H9 (cell line): ENCODE measurements at regions not wholly inside any gene's neighbourhood (a gene's known extent, or its start where the extent isn't known, plus 50 kb on each side); places are given as distances from the start of the nearest gene placed in this dataset.

Experiments
- DNase-seq: peaks from one replicate; pipeline ENCODE4 v3.0.0-alpha.2; 2017
- H2AFZ ChIP-seq: one replicate; pipeline ENCODE4 v1.6.1; 2013; ENCODE audit warnings: mild to moderate bottlenecking, low read length, control low read depth, moderate library complexity
- H2AK5ac ChIP-seq: 2 replicates; pipeline ENCODE4 v1.6.1; 2013; ENCODE audit warnings: low read length, control low read depth, mixed read lengths; ENCODE audit not compliant: insufficient read length
- H2BK120ac ChIP-seq: one replicate; pipeline ENCODE4 v1.6.1; 2013; ENCODE audit warnings: low read depth, mild to moderate bottlenecking, low read length, control low read depth, inconsistent platforms; ENCODE audit not compliant: poor library complexity, severe bottlenecking
- H2BK12ac ChIP-seq: 2 replicates; pipeline ENCODE4 v1.6.1; 2013; ENCODE audit warnings: low read length, control low read depth, mixed read lengths, low read depth; ENCODE audit not compliant: insufficient read length
- H2BK15ac ChIP-seq: 2 replicates; pipeline ENCODE4 v1.6.1; 2013; ENCODE audit warnings: low read depth, low read length, control low read depth
- H2BK20ac ChIP-seq: one replicate; pipeline ENCODE4 v1.6.1; 2013; ENCODE audit warnings: low read depth, mild to moderate bottlenecking, low read length, control low read depth, inconsistent platforms; ENCODE audit not compliant: poor library complexity, severe bottlenecking
- H2BK5ac ChIP-seq: 2 replicates; pipeline ENCODE4 v1.6.1; 2013; ENCODE audit warnings: low read length, control low read depth, mixed read lengths; ENCODE audit not compliant: insufficient read length
- H3K14ac ChIP-seq: 2 replicates; pipeline ENCODE4 v1.6.1; 2013; ENCODE audit warnings: low read length, control low read depth; ENCODE audit not compliant: insufficient read depth
- H3K18ac ChIP-seq: 2 replicates; pipeline ENCODE4 v1.6.1; 2013; ENCODE audit warnings: low read depth, mild to moderate bottlenecking, mixed read lengths, low read length, control low read depth; ENCODE audit not compliant: insufficient read length
- H3K23ac ChIP-seq: 2 replicates; pipeline ENCODE4 v1.6.1; 2013; ENCODE audit warnings: low read length, control low read depth, mixed read lengths, low read depth; ENCODE audit not compliant: insufficient read length
- H3K23me2 ChIP-seq: 2 replicates; pipeline ENCODE4 v1.6.1; 2013; ENCODE audit warnings: low read depth, mild to moderate bottlenecking, mixed read lengths, low read length, control low read depth; ENCODE audit not compliant: insufficient read length, poor library complexity, severe bottlenecking
- H3K27ac ChIP-seq: 2 replicates; pipeline ENCODE4 v1.5.1; 2013; ENCODE audit warnings: low read length, control low read depth, mixed read lengths, low read depth; ENCODE audit not compliant: insufficient read length
- H3K27me3 ChIP-seq: 2 replicates; pipeline ENCODE4 v1.6.1; 2013; ENCODE audit warnings: low read length, control low read depth, inconsistent platforms; ENCODE audit not compliant: insufficient read depth
- H3K4ac ChIP-seq: 2 replicates; pipeline ENCODE4 v1.6.1; 2013; ENCODE audit warnings: low read depth, mild to moderate bottlenecking, control low read depth, inconsistent platforms, low read length, moderate library complexity
- H3K4me1 ChIP-seq: 2 replicates; pipeline ENCODE4 v1.6.1; 2013; ENCODE audit warnings: low read length, control low read depth, inconsistent platforms; ENCODE audit not compliant: insufficient read depth
- H3K4me2 ChIP-seq: 2 replicates; pipeline ENCODE4 v1.6.1; 2013; ENCODE audit warnings: low read length, control low read depth, mixed read lengths; ENCODE audit not compliant: insufficient read length, insufficient read depth
- H3K56ac ChIP-seq: 2 replicates; pipeline ENCODE4 v1.6.1; 2013; ENCODE audit warnings: low read depth, mild to moderate bottlenecking, mixed read lengths, low read length, control low read depth; ENCODE audit not compliant: insufficient read length
- H3K79me1 ChIP-seq: 2 replicates; pipeline ENCODE4 v1.6.1; 2013; ENCODE audit warnings: low read depth, mild to moderate bottlenecking, moderate library complexity, low read length, control low read depth, inconsistent platforms; ENCODE audit not compliant: insufficient read depth, poor library complexity, severe bottlenecking
- H3K79me2 ChIP-seq: 2 replicates; pipeline ENCODE4 v1.6.1; 2013; ENCODE audit warnings: low read length, control low read depth, inconsistent platforms; ENCODE audit not compliant: insufficient read depth
- H3K9ac ChIP-seq: 2 replicates; pipeline ENCODE4 v1.6.1; 2013; ENCODE audit warnings: low read length, control low read depth, mixed read lengths; ENCODE audit not compliant: insufficient read length; ENCODE audit errors: extremely low read depth
- H3K9me3 ChIP-seq: one replicate; pipeline ENCODE4 v1.6.1; 2013; ENCODE audit warnings: low read depth, low read length, inconsistent platforms; ENCODE audit not compliant: control insufficient read depth
- H3T11ph ChIP-seq: one replicate; pipeline ENCODE4 v1.6.1; 2013; ENCODE audit warnings: mild to moderate bottlenecking, low read length, control low read depth, inconsistent platforms
- H4K20me1 ChIP-seq: one replicate; pipeline ENCODE4 v1.6.1; 2013; ENCODE audit not compliant: control insufficient read depth, insufficient read length, insufficient read depth
- H4K5ac ChIP-seq: 2 replicates; pipeline ENCODE4 v1.6.1; 2013; ENCODE audit warnings: low read depth, mild to moderate bottlenecking, mixed read lengths, low read length, control low read depth; ENCODE audit not compliant: insufficient read length
- H4K8ac ChIP-seq: replicated peaks from 2 replicates; pipeline ENCODE4 v1.6.1; 2013; ENCODE audit warnings: low read length, control low read depth, mixed read lengths, low read depth; ENCODE audit not compliant: insufficient read length
- H4K91ac ChIP-seq: 2 replicates; pipeline ENCODE4 v1.6.1; 2013; ENCODE audit warnings: low read depth, mild to moderate bottlenecking, moderate library complexity, mixed read lengths, low read length, control low read depth; ENCODE audit not compliant: insufficient read length
- H3K27ac Mint-ChIP-seq, 3 experiments: 2 replicates in 2 of 3; 3 replicates in 1 of 3; pipeline ENCODE4 v1.8.0; 2020 to 2021; ENCODE audit warnings: mixed read lengths in 3 of 3, mild to moderate bottlenecking in 1 of 3, moderate library complexity in 1 of 3
- H3K27me3 Mint-ChIP-seq: 2 replicates; pipeline ENCODE4 v1.8.0; 2021; ENCODE audit warnings: low read depth, mild to moderate bottlenecking, moderate library complexity, mixed read lengths
- H3K36me3 Mint-ChIP-seq, 3 experiments: 2 replicates in 2 of 3; 3 replicates in 1 of 3; pipeline ENCODE4 v1.8.0; 2020 to 2021; ENCODE audit warnings: low read depth in 3 of 3, mixed read lengths in 3 of 3; ENCODE audit not compliant: insufficient read depth in 1 of 3
- H3K4me1 Mint-ChIP-seq, 2 experiments: 2 replicates each; pipeline ENCODE4 v1.8.0; 2020; ENCODE audit warnings: mixed read lengths in 2 of 2
- H3K4me3 Mint-ChIP-seq, 2 experiments: 2 replicates in 1 of 2; 3 replicates in 1 of 2; pipeline ENCODE4 v1.8.0; 2020 to 2021; ENCODE audit warnings: mild to moderate bottlenecking in 2 of 2, mixed read lengths in 2 of 2, moderate library complexity in 1 of 2
- H3K9me3 Mint-ChIP-seq, 2 experiments: 2 replicates in 1 of 2; 3 replicates in 1 of 2; pipeline ENCODE4 v1.8.0; 2020; ENCODE audit warnings: mild to moderate bottlenecking in 2 of 2, mixed read lengths in 2 of 2, moderate library complexity in 1 of 2
- whole genome bisulfite sequencing: extraction: QIAGEN DNeasy Blood & Tissue Kit; methylation state at CpG from one replicate; pipeline ENCODE4 v1.1.7; 2013; ENCODE audit warnings: missing lambda C conversion rate, low lambda C conversion rate, mixed read lengths; ENCODE audit not compliant: insufficient read length; ENCODE audit errors: extremely low coverage; 5-methylcytosine and 5-hydroxymethylcytosine counted together
- TF ChIP-seq, protein P1 (sequence below): fragments of 200-600 bp; sonication (generic); conservative IDR thresholded peaks from 3 replicates; pipeline ENCODE4 v1.8.0; 2021; ENCODE audit warnings: antibody characterized with exemption, mild to moderate bottlenecking

DNA sequence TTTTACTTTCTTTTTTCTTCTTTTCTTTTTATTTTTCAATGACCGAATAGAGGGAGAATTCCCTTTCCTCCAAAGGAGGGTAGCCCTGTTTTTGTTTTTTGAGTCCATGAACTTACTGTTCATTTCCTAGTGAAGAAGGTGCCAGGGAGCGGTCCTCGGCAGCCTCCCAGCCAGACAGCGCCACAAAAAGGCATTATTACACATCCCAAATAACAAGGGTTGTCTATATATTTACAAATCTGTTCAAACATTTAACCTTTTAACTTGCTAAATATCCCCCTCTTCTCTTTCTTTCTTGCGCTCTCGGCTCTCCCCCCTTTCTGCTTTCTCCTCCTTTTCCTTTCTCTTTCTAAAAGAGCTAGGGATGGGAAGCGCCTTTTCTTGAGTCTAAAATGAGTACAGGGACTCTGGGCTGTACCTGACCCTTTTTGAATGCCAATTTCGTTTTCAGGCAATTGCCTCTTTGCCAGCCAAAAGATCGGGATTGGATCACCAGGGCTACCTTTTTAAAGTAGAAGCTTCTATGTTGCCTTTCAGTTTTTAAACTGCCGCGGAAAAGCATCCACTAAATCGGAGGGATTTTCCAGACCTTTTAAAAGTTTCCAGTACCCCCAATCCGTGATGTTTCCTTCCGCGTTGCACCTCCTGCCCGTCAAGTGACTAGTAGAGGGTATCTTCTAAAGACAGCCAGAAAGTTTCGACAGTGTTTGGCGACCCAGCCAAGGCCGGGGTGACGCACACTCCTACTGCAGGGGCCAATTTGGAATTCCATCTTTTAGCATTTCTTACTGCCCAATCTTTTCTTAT lies 125.6 kb downstream of the TMEM161B start:
- no peak overlapping the region for H3K4ac ChIP-seq
- WGBS = no CpG with 5 or more reads among the region's 20 CpGs
- H3K23me2 ChIP-seq = peaks cover 23% of the 10 kb centered on the region
- no peak overlapping the region for H2BK15ac ChIP-seq
- H3K56ac ChIP-seq = no peak overlapping the region
- no peak overlapping the region for H2AFZ ChIP-seq
- no peak overlapping the region for H3K9ac ChIP-seq
- H3K18ac ChIP-seq = no peak overlapping the region
- H3K9me3 ChIP-seq = no peaks in the 10 kb centered on the region
- H3K4me3 Mint-ChIP-seq = peak overlapping the region in 1 of 2 experiments; percentile 69; a peak in 3 of 5 replicates
- no peak overlapping the region for H3K27ac Mint-ChIP-seq
- no peak for DNase-seq
- H2BK20ac ChIP-seq = no peak overlapping the region
- H4K20me1 ChIP-seq = no peaks in the 10 kb centered on the region
- H3K79me1 ChIP-seq = no peaks in the 10 kb centered on the region
- no peak overlapping the region for H4K5ac ChIP-seq
- H3K27ac ChIP-seq = no peak overlapping the region
- no peak overlapping the region for H3K23ac ChIP-seq
- H3K36me3 Mint-ChIP-seq = no peaks in the 10 kb centered on the region
- peaks cover 4% of the 10 kb centered on the region; the same call in 1 of the 2 replicates for H3K4me1 ChIP-seq
- no peak overlapping the region for H2AK5ac ChIP-seq
- H3K27me3 Mint-ChIP-seq = peaks cover 16% of the 10 kb centered on the region
- no peaks in the 10 kb centered on the region for H3K79me2 ChIP-seq
- no peak overlapping the region for H4K91ac ChIP-seq
- no peak overlapping the region for H2BK120ac ChIP-seq
- TF ChIP-seq, protein P1, sequence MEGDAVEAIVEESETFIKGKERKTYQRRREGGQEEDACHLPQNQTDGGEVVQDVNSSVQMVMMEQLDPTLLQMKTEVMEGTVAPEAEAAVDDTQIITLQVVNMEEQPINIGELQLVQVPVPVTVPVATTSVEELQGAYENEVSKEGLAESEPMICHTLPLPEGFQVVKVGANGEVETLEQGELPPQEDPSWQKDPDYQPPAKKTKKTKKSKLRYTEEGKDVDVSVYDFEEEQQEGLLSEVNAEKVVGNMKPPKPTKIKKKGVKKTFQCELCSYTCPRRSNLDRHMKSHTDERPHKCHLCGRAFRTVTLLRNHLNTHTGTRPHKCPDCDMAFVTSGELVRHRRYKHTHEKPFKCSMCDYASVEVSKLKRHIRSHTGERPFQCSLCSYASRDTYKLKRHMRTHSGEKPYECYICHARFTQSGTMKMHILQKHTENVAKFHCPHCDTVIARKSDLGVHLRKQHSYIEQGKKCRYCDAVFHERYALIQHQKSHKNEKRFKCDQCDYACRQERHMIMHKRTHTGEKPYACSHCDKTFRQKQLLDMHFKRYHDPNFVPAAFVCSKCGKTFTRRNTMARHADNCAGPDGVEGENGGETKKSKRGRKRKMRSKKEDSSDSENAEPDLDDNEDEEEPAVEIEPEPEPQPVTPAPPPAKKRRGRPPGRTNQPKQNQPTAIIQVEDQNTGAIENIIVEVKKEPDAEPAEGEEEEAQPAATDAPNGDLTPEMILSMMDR = no peak
- no peak overlapping the region for H3T11ph ChIP-seq
- peak overlapping the region; percentile 31 for H3K4me2 ChIP-seq
- H2BK12ac ChIP-seq = no peak overlapping the region
- H4K8ac ChIP-seq = no peak overlapping the region
- H3K4me1 Mint-ChIP-seq = peaks cover 0 to 23% of the 10 kb centered on the region in 2 experiments; a peak in 3 of 4 replicates
- peaks cover 50% of the 10 kb centered on the region for H3K27me3 ChIP-seq
- H3K9me3 Mint-ChIP-seq = no peaks in the 10 kb centered on the region; a peak in 2 of 5 replicates
- H3K14ac ChIP-seq = no peak overlapping the region
- H2BK5ac ChIP-seq = no peak overlapping the region
